ENCODE measurements at regions not wholly inside any gene's neighbourhood (a gene's known extent, or its start where the extent isn't known, plus 50 kb on each side); places are given as distances from the start of the nearest gene placed in this dataset.
"Not testable (repeated sequence)": the region's sequence is repeated elsewhere in the genome, so short reads cannot be mapped to it uniquely, and the experiment has no call there.

- no CpG with 5 or more reads among the region's 21 CpGs for WGBS, 2 donors
- not testable (repeated sequence) for H3K36me3 ChIP-seq; ATAC-seq (ENCODE audit: low FRiP score in 2 of 2); H3K9me3 ChIP-seq; H3K4me1 ChIP-seq; H3K4me3 ChIP-seq; H3K27me3 ChIP-seq; H3K27ac ChIP-seq
- peak in 1 of 2 donors; percentile 57 for DNase-seq
These were observed 429.2 kb upstream of the PCDH11Y start for GRCh38 chrY:4570941-4571340.

DNA sequence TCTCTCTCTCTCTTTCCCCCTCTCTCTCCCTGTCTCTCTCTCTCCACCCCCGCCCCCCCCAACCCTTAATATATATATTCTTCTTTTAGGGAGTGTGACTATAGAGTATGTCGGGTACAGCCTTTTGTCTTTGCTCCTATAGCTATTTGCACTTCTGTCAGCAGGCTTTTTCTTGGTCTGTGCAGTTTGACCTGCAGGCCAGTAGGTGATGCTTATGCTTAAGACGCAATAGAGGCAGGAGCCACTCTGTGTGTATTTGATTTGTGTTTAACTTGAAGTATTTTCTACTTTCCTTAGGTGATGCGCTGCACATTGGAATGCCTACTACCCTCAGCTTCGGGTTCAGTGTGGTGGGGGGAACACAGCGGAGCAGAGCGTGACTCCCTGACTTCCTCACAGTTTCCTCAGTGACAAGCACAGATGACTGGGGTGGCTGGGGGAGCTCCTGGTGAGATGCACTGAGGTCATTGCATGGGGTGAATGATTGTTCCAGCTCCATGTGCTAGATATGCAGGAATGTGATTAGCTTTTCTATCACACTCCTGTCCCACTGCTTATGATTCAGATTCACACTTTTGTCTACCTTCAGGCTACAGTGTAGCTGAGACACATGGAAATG is 407.1 kb upstream of the PCDH11Y start:
- 28% methylated on average over 2 of the region's 7 CpGs; no CpG with 5 or more reads in 1 of the 2 donors for WGBS, 2 donors
- H3K4me1 ChIP-seq, result not testable (repeated sequence)

DNA sequence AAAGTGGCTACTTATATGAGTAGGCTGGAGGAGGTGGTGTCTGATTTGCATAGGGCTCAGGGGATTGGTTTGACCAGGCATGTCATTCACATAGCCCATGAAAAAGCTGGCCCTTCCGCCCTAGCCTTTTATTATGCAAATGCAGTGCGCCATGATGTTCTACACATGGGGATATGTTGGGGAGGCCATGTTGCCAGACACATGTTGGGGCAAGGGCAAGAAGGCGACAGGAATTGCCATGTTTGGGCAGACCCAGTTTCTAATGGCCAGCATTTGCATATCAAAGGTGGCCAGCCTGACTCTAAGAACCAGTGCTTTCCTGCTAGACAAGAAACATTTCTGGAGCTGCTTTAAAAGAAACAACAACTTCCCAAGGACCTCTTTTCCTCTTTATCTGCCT is 396.6 kb upstream of the PCDH11Y start:
- not testable (repeated sequence) for DNase-seq; H3K27me3 ChIP-seq; H3K9me3 ChIP-seq; H3K36me3 ChIP-seq; H3K4me3 ChIP-seq; H3K27ac ChIP-seq; ATAC-seq (ENCODE audit: low FRiP score in 2 of 2); H3K4me1 ChIP-seq
- no CpG with 5 or more reads among the region's 3 CpGs for WGBS, 2 donors

More for the DNA sequence above, 407.1 kb upstream of the PCDH11Y start:
- not testable (repeated sequence) for H3K36me3 ChIP-seq; H3K9me3 ChIP-seq; H3K27ac ChIP-seq; ATAC-seq (ENCODE audit: low FRiP score in 2 of 2); H3K27me3 ChIP-seq; H3K4me3 ChIP-seq; DNase-seq
